Suppressor macrophage treated with lipopolysaccharide for 4 hours (primary cell): ENCODE measurements at regions not wholly inside any gene's neighbourhood (a gene's known extent, or its start where the extent isn't known, plus 50 kb on each side); places are given as distances from the start of the nearest gene placed in this dataset.

ENCODE experiments used
- DNase-seq: peaks from one replicate; pipeline ENCODE4 v3.0.0-alpha.2; 2020

DNA sequence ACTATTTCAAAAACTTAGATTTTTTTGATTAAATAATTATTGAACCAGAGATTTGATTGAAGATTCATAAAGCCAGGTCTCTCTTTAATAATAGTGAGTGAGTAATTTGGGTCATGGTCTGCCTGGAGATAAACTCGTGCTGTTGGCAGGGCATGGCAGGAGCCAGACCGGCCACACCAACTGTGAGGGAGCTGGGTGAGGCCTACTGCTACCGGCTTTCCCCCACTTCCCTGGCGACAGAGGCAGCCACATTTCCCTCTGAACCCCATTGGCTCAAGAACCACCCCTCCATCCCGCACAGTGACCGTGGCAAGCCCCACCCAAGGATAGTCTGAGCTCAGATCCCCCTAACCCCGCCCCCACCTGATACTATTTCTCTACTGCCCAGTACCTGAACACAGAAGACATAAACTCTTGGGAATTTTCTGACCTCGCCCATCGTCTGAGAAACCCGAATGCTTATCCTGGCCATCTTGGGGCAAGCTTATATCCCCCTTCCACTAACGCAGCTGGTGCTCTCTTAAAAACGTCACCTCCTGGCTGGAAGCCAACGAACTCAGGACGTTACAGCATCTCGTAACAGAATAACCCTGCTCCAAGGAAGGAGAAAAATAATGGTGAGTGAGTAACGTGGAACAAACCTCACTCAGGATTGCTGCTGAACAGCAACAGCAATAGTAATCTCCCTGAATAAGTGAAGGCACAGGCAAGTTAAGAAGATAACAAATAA lies 627.6 kb upstream of the PCDH9 start:
- no peak for DNase-seq

DNA sequence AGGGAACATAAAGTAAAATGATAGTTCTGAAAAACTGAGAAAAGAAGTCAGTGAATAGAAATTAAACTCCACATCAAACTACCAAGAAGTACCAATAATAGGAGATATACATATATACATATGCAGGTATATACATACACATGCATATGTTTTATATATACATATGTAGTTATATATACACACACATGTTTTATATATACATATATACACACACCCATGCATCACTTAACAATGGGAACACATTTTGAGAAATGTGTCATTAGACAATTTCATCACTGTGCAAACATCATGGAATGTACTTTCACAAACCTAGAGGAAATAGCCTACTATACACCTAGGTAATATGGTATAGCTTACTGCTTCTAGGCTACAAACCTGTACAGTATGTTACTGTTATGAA lies 626.8 kb upstream of the PCDH9 start:
- DNase-seq = no peak

DNA sequence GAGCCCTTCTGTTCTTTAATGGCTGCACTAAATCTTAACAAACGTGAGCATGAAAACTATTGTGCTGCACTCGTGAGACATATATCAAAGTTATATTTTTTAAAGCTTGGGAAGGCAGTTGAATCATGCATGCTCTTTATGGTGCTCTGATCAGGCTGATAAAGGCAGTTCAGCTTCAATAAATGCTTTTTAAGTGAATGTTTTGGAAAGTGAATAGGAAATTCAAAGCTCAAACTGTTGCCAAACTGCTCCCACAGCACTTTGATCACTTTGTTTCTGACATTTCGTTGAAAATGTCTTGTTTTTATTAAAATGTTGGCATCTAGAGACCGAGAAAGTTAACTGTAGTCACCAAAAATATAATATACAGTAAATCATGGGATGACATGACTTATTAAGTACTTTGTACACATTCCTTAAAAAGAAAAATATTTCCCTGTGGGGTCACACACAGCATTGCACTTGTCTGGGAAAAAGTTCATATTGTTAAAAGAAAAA lies 625.7 kb upstream of the PCDH9 start:
- no peak for DNase-seq

DNA sequence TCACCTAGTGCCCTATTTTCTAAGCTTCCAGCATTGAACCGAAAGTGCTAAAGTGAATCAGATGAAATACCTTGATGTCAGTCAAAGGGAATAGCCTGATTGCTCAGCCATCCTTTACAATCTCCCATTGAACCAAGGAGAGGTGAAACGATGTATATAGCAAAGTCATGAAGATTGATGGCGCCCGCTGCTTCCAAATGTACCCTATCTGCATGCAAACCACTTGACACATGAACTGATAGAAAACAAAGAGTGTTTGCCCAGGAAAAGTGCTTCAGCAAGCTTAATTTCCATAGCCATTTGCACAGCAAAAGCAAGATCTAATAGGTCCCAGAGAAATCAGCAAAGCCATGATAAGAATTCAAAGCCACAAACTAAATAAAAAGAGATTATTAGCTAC lies 624.9 kb upstream of the PCDH9 start:
- DNase-seq = no peak

DNA sequence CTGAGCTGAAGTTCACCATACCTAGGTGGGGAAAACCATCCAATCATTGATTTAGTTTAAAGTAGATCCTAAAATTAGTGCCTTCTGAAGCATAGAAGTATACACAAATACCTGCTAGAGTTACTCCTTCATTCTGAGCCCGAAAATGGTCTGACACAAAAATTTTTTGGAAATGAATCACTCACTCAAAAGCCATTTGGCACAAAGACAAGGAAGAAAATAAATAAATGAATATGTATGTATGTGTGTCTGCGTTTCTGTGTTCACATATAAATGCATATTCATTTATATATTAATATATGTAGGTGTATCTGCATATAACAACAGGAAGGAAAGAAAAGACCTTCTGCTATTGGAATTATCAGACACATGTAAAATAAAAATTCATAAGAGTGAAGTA lies 614.4 kb upstream of the PCDH9 start:
- DNase-seq = no peak

DNA sequence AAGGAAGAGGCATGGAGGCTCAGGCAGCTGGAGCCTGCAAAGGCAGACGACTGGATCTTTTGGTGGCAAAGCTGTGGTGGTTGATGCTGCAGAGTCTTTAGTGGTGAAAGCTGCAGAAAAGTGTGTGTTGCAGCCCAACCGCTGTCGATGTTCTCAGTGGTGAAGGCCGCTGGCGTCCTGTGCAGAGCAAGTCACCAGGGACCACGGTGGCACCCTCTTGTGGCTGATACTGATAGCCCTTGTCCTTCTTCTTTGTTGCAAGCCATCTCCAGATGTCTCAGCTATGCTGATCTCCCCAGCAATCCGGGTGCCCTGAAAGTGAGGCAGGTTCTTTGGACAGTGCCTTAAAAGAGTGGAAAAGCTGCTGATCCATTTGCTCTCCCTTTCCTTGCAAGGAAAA lies 610.9 kb upstream of the PCDH9 start:
- no peak for DNase-seq

DNA sequence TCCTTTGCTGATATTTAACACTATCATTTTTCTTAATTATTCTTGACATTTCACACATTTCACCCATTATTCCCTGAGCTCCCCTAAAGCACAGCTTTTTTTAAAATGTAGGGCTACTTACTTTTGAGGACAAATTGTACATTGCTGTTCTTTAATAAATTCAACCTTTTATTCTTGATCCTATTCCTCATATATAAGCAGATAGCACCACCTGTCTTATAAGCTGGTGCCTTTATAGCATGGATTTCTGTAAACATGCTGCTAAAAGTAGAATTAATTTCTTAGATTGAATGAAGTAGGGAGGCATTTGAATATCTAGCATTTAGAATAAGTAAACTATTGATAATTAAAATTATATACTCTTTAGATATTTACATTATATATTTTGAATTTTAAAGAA lies 603.4 kb upstream of the PCDH9 start:
- DNase-seq = no peak

DNA sequence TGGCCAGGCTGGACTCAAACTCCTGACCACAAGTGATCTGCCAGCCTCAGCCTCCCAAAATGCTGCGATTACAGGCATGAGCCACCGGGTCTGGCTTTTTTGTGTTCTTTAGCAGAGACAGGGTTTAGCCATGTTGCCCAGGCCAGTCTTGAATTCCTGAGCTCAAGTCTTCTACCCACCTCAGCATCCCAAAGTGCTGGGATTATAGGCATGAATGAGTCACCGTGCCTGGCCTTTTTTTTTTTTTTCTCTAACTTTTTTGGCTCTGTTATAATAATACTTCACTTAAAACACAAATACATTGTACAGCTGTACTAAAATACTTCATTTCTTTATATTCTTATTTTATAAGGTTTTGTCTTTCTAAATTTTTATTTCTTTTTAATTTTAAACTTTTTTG lies 599.5 kb upstream of the PCDH9 start:
- DNase-seq = no peak

DNA sequence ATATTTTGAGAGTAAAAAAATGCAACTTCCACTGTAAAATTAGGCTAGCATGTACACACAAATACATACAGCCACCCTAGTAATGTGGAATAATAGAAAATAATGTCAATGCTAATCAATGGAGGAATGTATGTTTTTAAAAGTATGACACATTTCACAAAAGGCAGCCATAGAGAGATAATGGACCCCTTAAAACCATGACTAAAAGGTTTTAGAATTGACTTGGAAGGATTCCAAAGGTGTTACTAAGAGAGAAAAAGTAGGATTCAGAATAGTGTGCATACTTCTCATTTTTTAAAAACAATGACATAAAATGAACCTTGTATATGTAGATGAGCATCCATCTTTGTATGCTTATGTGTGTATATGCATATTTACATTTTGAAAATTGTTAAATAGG lies 597.9 kb upstream of the PCDH9 start:
- no peak for DNase-seq

DNA sequence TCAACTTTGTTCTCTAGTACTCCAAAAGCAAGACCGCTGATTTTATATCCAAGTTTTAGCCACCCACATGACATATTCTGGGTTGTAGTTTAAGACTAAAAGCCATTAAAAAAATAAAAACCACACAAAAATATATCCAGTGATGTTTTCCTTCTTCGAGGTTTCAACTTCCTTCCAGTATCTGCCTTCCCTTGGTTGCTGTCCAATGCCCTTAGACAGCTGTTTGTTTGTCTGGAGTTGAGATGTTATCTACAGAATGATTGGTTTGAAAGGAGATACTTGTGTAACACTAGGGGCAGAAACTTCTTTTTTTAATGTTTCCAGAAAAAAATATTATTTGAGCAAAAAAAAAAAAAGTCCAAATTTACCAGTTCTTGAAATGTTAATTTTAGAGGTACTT lies 591.5 kb upstream of the PCDH9 start:
- DNase-seq = no peak

DNA sequence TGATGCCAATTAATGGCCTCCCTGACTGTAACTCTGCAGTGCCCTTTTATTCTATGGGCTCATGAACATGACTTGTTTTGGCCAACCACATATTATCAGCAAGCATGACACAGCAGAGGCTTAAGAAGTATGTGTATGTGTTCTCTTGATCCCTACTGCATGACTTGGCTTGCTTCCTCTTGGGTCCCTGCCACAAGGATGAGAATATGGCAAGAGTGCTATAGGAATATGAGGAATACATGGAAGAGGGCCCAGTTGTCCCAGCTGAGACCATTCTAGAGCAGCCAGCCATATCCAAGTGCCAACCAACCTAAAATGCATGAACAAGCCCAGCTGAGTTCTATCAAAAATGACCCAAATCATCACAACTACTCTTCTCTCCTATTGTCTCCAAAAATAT lies 576.7 kb upstream of the PCDH9 start:
- DNase-seq = no peak

DNA sequence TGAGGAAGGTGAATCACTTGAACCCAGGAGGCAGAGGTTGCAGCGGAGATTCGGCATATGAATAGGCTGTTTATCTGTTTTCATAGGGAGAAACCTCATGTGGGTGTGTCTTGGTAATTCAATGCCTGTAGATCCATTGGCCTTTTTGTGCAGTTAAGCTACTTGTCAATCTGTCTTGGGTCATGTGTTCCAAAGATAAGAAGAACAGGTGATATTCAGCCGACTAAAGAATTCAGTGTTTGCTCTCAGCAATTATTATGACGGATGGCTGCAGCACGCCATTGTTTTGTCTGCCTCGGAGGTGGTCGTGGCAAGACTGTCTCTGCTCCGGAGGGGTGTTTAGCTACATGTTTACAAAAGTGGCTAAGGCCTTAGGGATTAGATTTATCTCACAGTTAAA lies 573.0 kb upstream of the PCDH9 start:
- DNase-seq = no peak

DNA sequence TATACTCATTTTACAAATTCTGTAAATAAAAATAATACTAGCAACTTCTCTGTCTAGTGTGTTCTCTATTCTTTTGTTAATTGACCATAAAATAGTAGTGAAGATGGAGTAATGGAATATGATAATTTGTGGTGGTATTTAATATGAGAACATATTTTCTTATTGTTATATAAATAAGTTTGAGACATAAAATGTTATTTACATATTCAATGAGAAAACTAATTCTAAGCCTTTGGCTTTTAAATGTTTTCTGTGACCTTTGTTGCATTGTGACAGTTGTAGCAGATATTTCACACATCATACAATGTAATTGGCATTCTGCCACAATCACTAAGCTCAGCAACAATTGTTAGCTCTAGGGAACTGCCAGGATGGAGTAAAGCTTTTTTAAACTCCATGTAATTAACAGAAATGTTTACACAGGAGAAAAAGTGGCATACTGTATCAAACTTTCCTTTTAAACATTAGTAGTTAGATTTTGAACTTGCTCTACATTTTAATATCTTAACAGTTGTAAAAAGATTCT lies 562.1 kb upstream of the PCDH9 start:
- no peak for DNase-seq

DNA sequence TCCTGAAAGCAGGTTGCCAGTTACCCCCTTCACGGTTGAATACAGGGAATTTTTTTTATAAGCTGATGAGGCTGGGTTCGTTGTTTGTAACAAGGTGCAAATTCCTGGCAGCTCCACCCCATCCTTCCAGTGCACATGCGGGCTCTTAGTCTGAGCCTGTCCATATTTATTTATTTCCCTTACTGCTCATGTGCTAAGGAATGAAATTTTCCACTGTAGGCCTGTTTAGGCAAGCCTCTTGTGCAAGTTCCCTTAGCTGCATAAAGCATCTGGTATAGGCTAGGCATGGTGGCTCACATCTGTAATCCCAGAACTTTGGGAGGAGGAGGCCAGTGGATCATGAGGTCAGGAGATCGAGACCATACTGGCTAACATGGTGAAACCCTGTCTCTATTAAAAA lies 560.9 kb upstream of the PCDH9 start:
- DNase-seq = no peak

DNA sequence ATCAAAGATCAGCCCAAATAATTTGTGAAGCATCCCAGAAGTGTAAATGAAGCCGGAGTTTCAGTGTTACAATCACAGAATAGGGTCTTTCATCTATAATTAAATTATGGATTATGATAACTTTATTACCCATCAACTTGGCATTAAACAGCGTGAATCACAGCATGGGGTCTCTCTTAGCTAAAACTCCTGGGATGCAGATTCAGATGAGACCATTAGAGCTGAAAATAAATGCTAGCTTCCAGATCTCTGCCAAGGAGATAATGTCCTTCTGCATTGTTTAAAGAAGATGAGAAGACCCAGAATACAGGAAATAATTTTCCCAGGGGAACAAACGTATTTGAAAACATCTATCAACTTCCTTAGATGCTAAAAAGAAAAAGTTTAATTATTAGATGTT lies 546.0 kb upstream of the PCDH9 start:
- no peak for DNase-seq

DNA sequence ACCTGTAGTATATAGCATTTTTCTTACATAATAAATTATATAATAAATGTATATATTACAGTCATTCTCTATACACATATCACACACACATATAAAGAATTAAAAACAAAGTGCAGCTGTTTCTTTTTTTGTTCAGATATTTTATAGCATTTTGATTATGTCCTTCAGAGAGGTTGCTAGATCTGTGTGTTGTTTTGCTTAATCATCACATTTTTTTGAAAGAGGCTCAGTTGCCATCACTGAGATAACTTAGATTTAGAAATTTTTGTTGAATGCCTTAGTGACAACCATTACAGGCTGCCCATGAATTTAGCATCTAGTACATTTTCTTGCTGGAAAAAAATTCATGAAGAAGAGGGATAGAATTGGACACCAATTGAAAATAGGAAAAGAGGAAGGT lies 545.2 kb upstream of the PCDH9 start:
- no peak for DNase-seq

DNA sequence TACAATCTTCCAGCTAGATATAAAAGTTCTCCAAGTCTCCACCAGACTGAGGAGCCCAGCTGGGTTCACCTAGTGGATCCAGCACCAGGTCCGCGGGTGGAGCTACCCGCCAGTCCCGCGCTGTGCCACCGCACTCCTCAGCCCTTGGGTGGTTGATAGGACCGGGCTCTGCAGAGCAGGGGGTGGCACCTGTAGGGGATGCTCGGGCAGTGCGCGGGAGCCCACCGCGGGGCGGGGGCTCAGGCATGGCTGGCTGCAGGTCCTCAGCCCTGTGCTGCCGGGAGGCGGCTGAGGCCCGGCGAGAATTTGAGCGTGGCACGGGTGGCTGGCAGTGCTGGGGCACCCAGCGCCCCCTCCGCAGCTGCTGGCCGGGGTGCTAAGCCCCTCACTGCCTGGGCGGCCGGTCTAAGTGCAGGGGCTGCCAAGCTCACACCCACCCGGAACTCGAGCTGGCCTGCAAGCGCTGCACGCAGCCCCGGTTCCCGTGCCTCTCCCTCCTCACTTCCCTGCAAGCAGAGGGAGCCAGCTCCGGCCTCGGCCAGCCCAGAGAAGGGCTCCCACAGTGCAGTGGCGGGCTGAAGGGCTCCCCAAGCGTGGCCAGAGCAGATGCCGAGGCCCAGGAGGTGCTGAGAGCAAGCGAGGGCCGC lies 542.8 kb upstream of the PCDH9 start:
- DNase-seq = no peak

DNA sequence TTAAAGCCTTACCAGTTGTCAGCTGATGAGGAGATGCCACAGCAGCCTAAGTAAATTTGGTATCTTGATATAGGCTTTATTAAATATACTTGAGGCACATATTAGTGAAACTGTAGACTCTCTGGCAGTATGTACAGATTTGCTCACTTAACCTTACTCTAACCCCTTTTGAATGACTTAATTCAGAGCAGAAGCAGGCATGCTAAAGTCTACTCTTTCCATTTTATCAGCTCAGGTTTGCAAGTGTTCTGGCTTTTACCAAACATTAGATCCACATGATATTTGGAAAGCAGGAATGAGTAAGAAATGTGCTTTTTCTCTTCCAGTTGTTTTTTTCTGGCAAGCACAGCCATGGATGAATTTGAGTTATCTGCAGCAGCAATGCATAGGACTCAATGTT lies 541.0 kb upstream of the PCDH9 start:
- no peak for DNase-seq

DNA sequence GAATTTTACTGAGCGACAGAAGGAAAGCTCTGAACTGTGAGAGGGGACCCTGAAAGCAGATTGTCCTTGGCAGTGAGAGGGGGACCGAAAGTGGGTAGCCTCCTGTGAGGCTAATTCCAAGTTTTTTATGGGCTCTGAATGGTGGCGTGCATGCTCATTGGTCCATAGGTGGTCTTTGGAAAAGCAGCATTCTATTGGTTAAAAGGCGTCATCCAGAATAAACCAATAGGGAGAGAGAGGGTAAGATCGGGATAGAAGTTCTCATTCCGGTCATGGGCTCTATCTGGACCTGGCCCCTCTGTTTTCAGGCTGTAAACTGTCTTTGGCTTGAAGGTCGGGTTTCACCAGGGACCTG lies 539.8 kb upstream of the PCDH9 start:
- no peak for DNase-seq

DNA sequence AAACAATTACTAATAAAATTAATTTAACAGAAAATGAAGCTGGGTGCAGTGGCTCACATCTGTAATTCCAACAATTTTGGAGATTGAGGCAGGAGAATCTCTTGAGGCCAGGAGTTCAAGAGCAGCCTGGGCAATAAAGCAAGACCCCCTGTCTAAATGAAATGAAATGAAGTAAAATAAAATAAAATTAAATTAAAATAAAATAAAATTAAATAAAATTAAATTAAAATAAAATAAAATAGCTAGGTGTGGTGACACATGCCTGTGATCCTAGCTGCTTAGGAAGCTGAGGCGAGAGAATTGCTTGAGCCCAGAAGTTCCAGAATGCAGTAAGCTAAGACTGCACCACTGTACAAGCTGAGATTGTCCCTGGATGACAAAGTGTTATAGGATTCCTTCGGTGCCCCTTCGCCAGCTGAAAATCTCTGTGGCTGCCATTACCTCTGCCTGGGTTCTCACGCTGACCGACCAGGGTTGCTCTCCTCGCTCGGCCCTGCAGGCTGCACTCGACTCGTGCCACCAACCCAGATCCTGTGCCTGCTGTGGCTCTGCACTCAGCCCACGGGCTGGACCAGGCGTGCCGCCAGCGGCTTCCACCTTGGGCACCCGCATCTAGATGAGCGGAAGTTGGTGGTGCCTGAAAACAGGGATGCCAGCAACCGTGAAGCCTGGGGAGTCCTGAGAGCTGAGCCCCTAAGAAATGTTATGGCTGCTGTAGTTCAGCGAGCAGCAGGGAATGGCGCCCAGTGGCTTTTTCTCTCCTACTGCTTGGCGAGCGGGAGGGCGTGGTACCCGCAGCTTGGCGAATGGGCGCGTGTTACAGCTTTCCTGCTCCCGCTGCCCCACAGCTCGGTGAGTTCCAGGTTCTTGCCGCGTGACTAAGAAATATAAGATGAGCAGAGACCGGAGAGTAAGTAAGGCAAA lies 539.2 kb upstream of the PCDH9 start:
- DNase-seq = no peak

DNA sequence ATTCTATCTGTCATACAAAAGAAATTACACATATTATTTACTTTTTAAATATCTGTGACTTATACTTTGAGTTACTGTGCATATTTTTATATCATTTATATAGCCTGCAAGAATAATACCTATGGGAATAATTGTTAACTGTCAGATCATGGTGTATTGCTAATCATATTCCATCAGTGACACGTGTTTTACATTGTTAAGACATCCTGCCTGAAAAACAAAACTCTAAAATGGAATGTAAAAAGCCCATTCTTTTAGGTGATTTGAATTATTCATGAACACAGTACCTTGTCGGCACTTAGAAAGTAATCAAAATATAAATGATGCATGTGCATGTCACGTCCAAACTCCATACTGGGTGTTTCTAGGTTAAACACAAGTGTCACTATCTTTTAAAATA lies 533.8 kb upstream of the PCDH9 start:
- DNase-seq = no peak

DNA sequence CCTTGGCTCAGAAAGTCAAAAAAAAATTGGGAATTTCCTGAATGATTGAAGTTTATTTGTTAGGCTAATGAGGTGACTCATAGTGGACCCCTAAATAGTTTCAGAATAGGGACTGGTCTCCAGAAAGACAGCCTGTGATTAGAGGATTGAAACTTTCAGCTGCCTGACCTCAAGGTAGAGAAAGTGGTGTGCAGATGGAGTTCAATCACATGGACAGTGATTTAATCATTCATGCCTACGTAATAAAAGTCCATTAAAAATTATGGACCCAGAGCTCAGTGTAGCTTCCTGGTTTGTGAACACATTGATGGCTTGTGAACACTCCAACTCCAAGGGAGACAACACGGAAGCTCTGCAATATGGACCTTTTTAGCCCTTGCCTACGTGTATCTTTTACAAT lies 533.2 kb upstream of the PCDH9 start:
- DNase-seq = no peak

DNA sequence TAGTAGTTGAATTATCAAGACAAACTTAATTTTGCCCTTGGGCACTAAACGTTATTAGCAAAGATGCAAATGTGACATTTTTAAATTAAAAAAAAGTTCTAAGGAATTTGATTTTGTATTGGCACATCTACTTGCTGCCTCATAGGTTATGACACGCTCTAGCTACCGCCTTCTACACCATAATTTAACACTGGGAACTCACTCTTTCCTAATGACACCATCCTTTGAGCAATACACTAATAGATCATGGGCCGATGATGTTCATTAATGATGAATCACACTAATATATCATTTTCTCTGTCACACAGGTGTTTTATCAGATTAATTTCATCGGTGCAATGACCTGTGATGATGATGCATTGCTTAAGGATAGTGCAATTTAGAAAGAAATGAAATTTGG lies 528.8 kb upstream of the PCDH9 start:
- DNase-seq = no peak

DNA sequence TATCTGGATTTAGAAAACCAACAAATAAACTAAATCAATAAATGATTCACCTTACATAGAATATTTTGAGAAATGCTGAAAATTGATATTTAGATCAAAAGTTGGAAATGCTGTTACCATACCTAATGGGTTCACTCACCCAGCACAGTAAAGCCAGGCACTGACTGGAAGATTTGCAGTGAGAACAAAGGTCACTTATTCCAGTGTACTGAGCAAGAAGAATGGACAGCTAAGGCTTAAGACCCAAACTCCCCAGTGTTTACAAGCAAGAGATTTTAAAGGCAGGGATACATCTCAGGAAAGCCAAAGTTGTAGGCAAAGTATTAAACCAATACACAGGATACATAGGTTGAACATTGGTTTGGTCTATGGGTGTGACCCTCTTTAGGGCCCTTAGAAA lies 523.9 kb upstream of the PCDH9 start:
- no peak for DNase-seq
